HG02852 (cell line): ENCODE measurements at regions not wholly inside any gene's neighbourhood (a gene's known extent, or its start where the extent isn't known, plus 50 kb on each side); places are given as distances from the start of the nearest gene placed in this dataset.

Experiments used
- ATAC-seq: cut with Tn5 transposase; IDR thresholded peaks from one replicate; pipeline ENCODE4 v1.9.1; 2021; ENCODE audit warnings: mild to moderate bottlenecking, moderate library complexity; ENCODE audit not compliant: unreplicated experiment

GRCh38 chr1:186559601-186560116 lies 98.7 kb upstream of the PDC start:
- ATAC-seq = no peak

- ATAC-seq = no peak
These were observed 96.3 kb upstream of the PDC start for GRCh38 chr1:186557147-186557777.

DNA sequence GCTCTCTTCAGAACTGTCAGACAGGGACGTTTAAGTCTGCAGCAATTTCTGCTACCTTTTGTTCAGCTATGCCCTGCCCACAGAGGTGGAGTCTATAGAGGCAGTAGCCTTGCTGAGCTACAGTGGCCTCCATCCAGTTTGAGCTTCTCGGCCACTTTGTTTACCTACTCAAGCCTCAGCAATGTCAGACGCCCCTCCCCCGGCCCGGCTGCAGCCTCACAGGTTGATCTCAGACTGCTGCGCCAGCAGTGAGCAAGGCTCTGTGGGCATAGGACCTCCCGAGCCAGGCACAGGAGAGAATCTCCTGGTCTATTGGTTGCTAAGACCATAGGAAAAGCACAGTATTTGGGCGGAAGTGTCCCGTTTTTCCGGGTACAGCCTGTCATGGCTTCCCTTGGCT lies 89.9 kb upstream of the PDC start:
- ATAC-seq = no peak

GRCh38 chr1:186541003-186541402 lies 80.1 kb upstream of the PDC start:
- no peak for ATAC-seq

GRCh38 chr1:186540521-186540920 lies 79.6 kb upstream of the PDC start:
- no peak for ATAC-seq

GRCh38 chr1:186536273-186536890 lies 75.5 kb upstream of the PDC start:
- ATAC-seq = no peak

DNA sequence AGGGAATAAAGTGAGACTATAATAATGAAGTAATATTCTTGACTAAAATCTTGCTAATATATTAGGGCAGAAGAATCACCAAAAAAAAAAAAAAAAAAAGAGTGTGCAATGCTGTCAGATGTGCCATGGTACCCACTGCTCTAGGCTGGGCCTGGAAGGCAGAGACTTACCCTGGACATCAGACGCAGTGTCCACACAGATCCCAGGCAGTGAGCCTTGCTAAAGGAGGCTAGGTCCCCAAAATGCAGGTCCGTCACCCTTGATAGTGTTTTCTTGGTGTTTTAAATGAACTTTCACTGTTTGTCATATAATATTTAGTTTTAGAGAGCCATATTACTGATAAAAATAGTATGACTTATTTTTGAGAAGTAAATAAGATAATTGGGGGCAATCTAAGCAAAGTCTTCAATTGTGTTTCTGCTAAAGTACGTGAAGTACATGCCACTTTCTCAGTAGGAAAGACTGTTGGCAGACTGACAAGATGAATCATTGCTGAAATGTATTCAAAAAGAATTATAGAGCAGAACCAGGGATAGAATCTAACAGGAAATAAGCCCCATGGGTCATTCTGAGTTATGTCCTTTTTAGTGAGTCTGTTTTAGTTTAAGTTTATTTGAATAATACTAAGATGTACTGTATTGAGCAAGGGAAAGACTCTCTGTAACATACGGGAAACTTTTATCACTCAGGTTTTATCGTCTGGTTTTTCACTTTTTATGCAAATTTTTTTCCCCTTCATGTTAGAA lies 74.6 kb upstream of the PDC start:
- ATAC-seq = no peak

GRCh38 chr1:186534401-186534800 lies 73.5 kb upstream of the PDC start:
- no peak for ATAC-seq

DNA sequence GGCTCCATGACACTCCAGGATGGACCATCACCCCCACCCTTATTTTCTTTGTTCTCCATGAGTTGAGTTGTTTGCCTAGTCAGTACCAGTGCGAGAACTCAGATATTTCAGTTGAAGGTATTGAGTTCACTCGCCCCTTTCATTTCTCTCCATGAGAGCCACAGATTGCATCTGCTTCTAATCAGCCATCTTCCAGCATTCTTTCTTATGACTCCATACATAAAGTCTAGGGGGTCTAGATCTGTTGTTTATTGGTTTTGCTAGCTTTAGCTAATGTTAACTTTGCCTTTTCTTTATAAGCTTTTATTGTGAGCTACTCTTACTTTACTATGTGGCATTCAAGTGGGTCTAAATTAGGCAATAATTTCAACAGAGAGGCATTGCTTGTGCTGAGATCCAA lies 71.6 kb upstream of the PDC start:
- ATAC-seq = no peak

GRCh38 chr1:186531561-186532165 lies 70.7 kb upstream of the PDC start:
- ATAC-seq = no peak

DNA sequence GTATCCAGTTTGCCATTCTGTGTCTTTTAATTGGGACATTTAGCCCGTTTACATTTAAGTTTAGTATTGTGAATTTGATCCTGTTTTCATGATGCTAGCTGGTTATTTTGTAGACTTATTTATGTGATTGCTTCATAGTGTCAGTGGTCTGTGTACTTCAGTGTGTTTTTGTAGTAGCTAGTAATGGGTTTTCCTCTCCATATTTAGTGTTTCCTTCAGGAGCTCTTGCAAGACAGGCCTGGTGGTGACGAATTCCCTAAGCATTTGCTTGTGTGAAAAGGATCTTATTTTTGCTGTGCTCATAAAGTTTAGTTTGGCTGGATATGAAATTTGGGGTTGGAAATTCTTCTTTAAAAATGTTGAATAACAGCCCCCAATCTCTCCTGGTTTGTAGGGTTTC lies 69.2 kb upstream of the PDC start:
- no peak for ATAC-seq

DNA sequence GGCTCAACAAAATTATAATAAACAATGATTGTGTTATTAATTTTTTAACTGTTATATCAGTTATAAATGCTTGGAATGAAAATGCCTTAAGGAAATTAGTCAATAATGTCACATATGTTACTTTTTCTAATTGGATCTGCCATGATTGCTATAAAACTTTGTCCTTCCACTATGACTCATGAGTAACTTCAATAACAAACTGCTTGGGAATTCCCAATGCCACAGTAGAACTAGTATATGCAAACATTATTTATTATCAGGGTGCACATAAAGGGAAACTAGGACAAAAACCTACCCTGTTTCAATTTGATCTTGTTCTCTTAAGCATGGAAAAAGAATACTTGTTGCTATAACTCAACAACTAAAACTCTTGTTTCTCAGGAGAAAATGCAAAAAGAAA lies 59.1 kb upstream of the PDC start:
- no peak for ATAC-seq

GRCh38 chr1:186518822-186519381 lies 58.0 kb upstream of the PDC start:
- peak; percentile 91 for ATAC-seq

GRCh38 chr1:186518395-186518794 lies 57.5 kb upstream of the PDC start:
- no peak for ATAC-seq

DNA sequence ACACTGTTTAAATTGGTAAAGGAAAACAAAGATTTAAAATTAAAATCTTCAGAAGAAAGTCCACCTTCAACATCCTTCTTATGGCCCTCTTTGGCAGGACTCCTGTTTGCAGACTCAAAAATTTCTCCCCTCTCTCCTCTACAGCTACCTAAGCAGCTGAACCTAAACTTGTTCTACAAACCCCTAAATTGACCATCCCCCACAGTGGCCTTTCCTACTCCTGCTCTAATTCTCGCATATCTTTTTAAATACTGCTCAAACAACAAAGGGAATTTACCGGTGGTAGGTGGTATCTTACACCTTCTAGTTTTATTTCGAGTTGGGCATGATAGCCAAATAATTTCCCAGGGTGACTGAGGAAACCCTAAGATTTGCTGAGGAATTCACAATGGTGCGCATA lies 53.5 kb upstream of the PDC start:
- no peak for ATAC-seq

DNA sequence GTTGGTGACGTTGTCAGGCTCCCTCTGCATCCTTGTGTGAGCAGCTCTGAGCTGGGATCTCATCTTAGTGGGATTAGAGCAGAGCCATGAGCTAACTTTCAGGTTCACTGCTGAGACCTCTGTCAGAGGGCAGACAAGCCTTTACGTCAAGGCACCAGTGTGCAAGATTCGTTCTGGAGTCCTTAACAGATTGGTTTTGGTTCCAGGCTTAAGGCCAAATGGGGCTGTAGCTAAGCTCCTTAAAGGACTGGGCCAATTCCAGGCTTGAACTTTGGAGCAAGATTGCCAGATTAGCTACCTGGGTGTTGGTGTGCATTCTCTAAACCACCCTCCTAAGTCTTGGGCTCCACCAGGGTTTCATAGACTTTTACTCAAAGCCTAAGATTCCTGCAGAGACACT lies 52.6 kb upstream of the PDC start:
- no peak for ATAC-seq

DNA sequence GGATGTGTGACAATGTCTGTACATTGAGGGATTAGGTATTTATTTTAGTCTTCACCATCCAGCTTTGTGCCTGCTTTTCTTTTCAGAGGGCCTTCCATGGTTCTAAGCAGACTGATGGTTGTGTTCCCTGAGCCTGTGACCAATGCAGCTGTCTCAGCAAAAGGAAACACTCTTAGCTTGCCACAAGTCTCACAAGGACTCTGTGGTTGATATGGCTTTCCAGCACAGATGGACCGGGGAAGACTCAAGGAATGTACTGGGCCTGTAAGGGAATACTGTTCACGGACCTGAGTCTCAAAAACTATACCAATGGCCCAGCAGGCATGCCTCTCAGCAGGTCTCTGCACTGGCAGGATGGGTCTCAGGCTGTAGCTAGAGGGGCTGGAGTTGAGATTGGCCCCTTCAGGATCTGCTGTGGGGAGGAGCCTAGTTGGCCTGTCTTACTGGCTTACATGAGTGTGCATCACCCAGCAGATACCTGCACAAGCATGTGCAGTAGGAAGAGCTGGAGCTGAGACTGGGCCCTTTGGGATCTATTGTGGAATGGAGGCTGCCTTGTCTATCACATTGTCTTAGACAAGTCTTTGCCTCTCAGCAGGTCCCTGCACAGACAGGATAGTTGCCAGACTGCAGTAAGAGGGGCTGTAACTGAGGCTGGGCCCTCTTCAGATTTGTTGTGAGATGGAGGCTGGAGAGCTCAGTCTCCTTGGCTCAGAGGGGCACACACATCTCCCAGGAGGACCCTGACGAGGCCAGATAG lies 52.0 kb upstream of the PDC start:
- peak; percentile 25 for ATAC-seq

- peak; percentile 92 for ATAC-seq
These were observed 51.1 kb upstream of the PDC start for GRCh38 chr1:186511761-186512637.
